Spinal cord (tissue), 9 donors: ENCODE measurements at regions not wholly inside any gene's neighbourhood (a gene's known extent, or its start where the extent isn't known, plus 50 kb on each side); places are given as distances from the start of the nearest gene placed in this dataset.

Experiments used
- DNase-seq, 6 donors: peaks; one replicate each; pipeline versions ENCODE4 v3.0.0 to v3.0.0-alpha.2; 2013 to 2015; ENCODE audit warnings: low spot score in 6 of 6, low read depth in 4 of 6
- H3K27ac ChIP-seq: one replicate; pipeline ENCODE4 v1.5.1; 2013; ENCODE audit warnings: low read depth, low read length, control low read depth
- H3K27me3 ChIP-seq: one replicate; pipeline ENCODE4 v1.6.1; 2013; ENCODE audit warnings: low read length; ENCODE audit not compliant: control insufficient read depth, insufficient read depth
- H3K36me3 ChIP-seq: one replicate; pipeline ENCODE4 v1.6.1; 2013; ENCODE audit warnings: low read length; ENCODE audit not compliant: control insufficient read depth, insufficient read depth
- H3K4me1 ChIP-seq: one replicate; pipeline ENCODE4 v1.6.1; 2013; ENCODE audit warnings: low read length; ENCODE audit not compliant: control insufficient read depth, insufficient read depth
- H3K4me3 ChIP-seq: one replicate; pipeline ENCODE4 v1.5.1; 2013; ENCODE audit warnings: low read depth, low read length, control low read depth
- H3K9me3 ChIP-seq: one replicate; pipeline ENCODE4 v1.6.1; 2013; ENCODE audit warnings: low read length; ENCODE audit not compliant: control insufficient read depth, insufficient read depth
- WGBS: methylation state at CpG from one replicate; pipeline ENCODE4 v1.1.5; 2013; ENCODE audit warnings: missing lambda C conversion rate; ENCODE audit not compliant: insufficient coverage; 5-methylcytosine and 5-hydroxymethylcytosine counted together
- donor health status: healthy.

- no peak for DNase-seq
- Histone ChIP-seq H3K27me3 (peaks cover 5% of the 10 kb centered on the region), H3K4me3 (no peak overlapping the region), H3K9me3 (peaks cover under 1% of the 10 kb centered on the region), H3K27ac (no peak overlapping the region), H3K36me3 (no peaks in the 10 kb centered on the region), H3K4me1 (peaks cover 3% of the 10 kb centered on the region)
- 92% methylated on average over 11 of the region's 18 CpGs for WGBS
Measured at GRCh38 chr4:1477045-1477840, 71.0 kb upstream of the NKX1-1 start.

DNA sequence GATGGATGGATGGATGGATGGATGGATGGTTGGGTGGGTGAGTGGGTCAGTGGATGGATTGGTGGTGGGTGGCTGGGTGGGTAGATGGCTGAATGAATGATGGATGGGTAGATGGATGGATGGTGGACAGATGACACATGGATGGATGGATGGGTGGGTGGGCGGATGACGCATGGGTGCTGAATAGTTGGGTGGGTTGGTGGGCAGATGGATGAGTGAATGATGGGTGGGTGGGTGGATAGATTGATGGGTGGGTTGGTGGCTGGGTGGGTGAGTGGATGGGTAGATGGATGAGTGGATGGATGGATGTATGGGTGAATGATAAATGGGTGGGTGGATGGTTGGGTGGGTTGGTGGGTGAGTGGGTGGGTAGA is 69.9 kb upstream of the NKX1-1 start:
- H3K9me3 ChIP-seq, result no peaks in the 10 kb centered on the region
- no peaks in the 10 kb centered on the region for H3K36me3 ChIP-seq
- H3K27me3 ChIP-seq, result peaks cover 12% of the 10 kb centered on the region
- H3K4me3 ChIP-seq, result no peak overlapping the region
- H3K4me1 ChIP-seq, result peaks cover 8% of the 10 kb centered on the region
- 75% methylated on average over 2 of the region's 2 CpGs for WGBS
- H3K27ac ChIP-seq, result no peak overlapping the region
- no peak for DNase-seq

DNA sequence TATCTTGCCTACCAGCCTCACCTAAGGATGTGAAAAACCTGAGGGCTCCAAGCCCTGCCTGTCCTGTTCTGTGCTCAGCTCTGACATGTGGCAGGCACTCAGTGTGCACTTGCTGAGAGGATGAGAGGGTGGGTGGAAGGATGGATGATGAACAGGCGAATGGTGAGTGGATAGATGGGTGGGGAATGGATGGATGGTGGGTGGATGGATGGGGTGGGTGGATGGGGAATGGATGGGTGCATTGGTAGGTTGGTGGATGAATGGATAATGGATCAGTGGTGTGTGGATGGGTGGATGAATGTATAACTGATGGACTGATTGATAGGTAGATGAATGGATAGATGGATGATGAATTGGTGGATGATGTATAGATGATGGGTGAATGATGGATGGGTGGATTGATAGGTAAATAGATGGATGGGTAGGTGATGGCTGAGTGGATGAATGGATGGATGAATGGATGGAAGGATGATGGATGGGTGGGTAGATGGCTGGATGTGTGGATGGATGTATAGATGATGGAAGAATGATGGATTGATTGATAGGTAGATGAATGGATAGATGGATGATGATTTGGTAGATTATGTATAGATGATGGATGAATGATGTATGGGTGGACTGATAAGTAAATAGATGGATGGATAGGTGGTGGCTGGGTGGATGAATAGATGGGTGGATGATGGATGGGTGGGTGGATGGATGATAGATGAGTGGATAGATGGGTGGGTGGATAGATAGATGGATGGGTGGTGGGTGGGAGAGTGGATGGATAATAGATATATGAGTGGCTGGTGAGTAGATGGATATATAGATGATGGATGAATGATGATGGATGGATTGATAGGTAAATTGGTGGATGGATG is 69.3 kb upstream of the NKX1-1 start:
- DNase-seq, result no peak
- H3K27ac ChIP-seq, result no peak overlapping the region
- H3K4me3 ChIP-seq, result no peak overlapping the region
- 79% methylated on average over 1 of the region's 1 CpG for WGBS
- no peaks in the 10 kb centered on the region for H3K36me3 ChIP-seq
- H3K27me3 ChIP-seq, result peaks cover 18% of the 10 kb centered on the region
- peaks cover 9% of the 10 kb centered on the region for H3K4me1 ChIP-seq
- H3K9me3 ChIP-seq, result no peaks in the 10 kb centered on the region

- Histone ChIP-seq H3K4me3 (no peak overlapping the region), H3K36me3 (no peaks in the 10 kb centered on the region), H3K27me3 (peaks cover 21% of the 10 kb centered on the region), H3K27ac (no peak overlapping the region), H3K4me1 (peaks cover 9% of the 10 kb centered on the region), H3K9me3 (no peaks in the 10 kb centered on the region)
- WGBS, result 86% methylated on average over 14 of the region's 14 CpGs
- no peak for DNase-seq
Measured at GRCh38 chr4:1474126-1475090, 68.2 kb upstream of the NKX1-1 start.

GRCh38 chr4:1473718-1474117 is 67.5 kb upstream of the NKX1-1 start:
- H3K27me3 ChIP-seq, result peaks cover 23% of the 10 kb centered on the region
- H3K9me3 ChIP-seq, result no peaks in the 10 kb centered on the region
- DNase-seq, result no peak
- H3K4me3 ChIP-seq, result no peak overlapping the region
- H3K4me1 ChIP-seq, result peaks cover 9% of the 10 kb centered on the region
- no peak overlapping the region for H3K27ac ChIP-seq
- WGBS, result 79% methylated on average over 8 of the region's 8 CpGs
- no peaks in the 10 kb centered on the region for H3K36me3 ChIP-seq

GRCh38 chr4:1472911-1473518 is 66.8 kb upstream of the NKX1-1 start:
- no peak for DNase-seq
- H3K27me3 ChIP-seq, result peaks cover 23% of the 10 kb centered on the region

GRCh38 chr4:1472148-1472797 is 66.0 kb upstream of the NKX1-1 start:
- no peak for DNase-seq
- H3K27me3 ChIP-seq, result peaks cover 23% of the 10 kb centered on the region
- no peak overlapping the region for H3K4me3 ChIP-seq
- H3K36me3 ChIP-seq, result no peaks in the 10 kb centered on the region
- 7% methylated on average over 52 of the region's 58 CpGs for WGBS
- H3K9me3 ChIP-seq, result no peaks in the 10 kb centered on the region
- peaks cover 9% of the 10 kb centered on the region for H3K4me1 ChIP-seq
- H3K27ac ChIP-seq, result no peak overlapping the region

More at GRCh38 chr4:1472911-1473518, 66.8 kb upstream of the NKX1-1 start:
- Histone ChIP-seq H3K9me3 (no peaks in the 10 kb centered on the region), H3K36me3 (no peaks in the 10 kb centered on the region), H3K4me1 (peaks cover 9% of the 10 kb centered on the region), H3K4me3 (no peak overlapping the region), H3K27ac (no peak overlapping the region)
- 63% methylated on average over 7 of the region's 9 CpGs for WGBS

- H3K4me3 ChIP-seq, result no peak overlapping the region
- no peaks in the 10 kb centered on the region for H3K9me3 ChIP-seq
- WGBS, result 13% methylated on average over 54 of the region's 55 CpGs
- H3K27me3 ChIP-seq, result peaks cover 23% of the 10 kb centered on the region
- no peaks in the 10 kb centered on the region for H3K36me3 ChIP-seq
- DNase-seq, result peak in 1 of 6 donors; percentile 37
- peaks cover 9% of the 10 kb centered on the region for H3K4me1 ChIP-seq
- no peak overlapping the region for H3K27ac ChIP-seq
Measured at GRCh38 chr4:1471443-1472147, 65.4 kb upstream of the NKX1-1 start.
